ENCODE measurements at regions not wholly inside any gene's neighbourhood (a gene's known extent, or its start where the extent isn't known, plus 50 kb on each side); places are given as distances from the start of the nearest gene placed in this dataset.

- no peak for DNase-seq (ENCODE audit: low read depth, low spot score)
Observed at GRCh38 chr21:23480591-23481270, 2126.6 kb downstream of the MRPL39 start.

GRCh38 chr21:23478381-23478780 is 2128.9 kb downstream of the MRPL39 start:
- DNase-seq (ENCODE audit: low read depth, low spot score), result no peak

- no peak for DNase-seq (ENCODE audit: low read depth, low spot score)
Observed at GRCh38 chr21:23475281-23476219, 2131.7 kb downstream of the MRPL39 start.

- DNase-seq (ENCODE audit: low read depth, low spot score), result no peak
Observed at GRCh38 chr21:23471877-23472276, 2135.4 kb downstream of the MRPL39 start.

- no peak for DNase-seq (ENCODE audit: low read depth, low spot score)
Observed at GRCh38 chr21:23463365-23463764, 2143.9 kb downstream of the MRPL39 start.

- DNase-seq (ENCODE audit: low read depth, low spot score), result no peak
Observed at GRCh38 chr21:23455676-23456075, 2151.6 kb downstream of the MRPL39 start.

- peak; percentile 27 for DNase-seq (ENCODE audit: low read depth, low spot score)
Observed at GRCh38 chr21:23452384-23453083, 2154.7 kb downstream of the MRPL39 start.

- no peak for DNase-seq (ENCODE audit: low read depth, low spot score)
Observed at GRCh38 chr21:23445307-23445706, 2162.0 kb downstream of the MRPL39 start.

- no peak for DNase-seq (ENCODE audit: low read depth, low spot score)
Observed at GRCh38 chr21:23438081-23438480, 2169.2 kb downstream of the MRPL39 start.

- DNase-seq (ENCODE audit: low read depth, low spot score), result no peak
Observed at GRCh38 chr21:23402929-23403520, 2204.3 kb downstream of the MRPL39 start.

- no peak for DNase-seq (ENCODE audit: low read depth, low spot score)
Observed at GRCh38 chr21:23401278-23401677, 2206.0 kb downstream of the MRPL39 start.

GRCh38 chr21:23398726-23399125 is 2208.6 kb downstream of the MRPL39 start:
- DNase-seq (ENCODE audit: low read depth, low spot score), result no peak

GRCh38 chr21:23394458-23394857 is 2212.8 kb downstream of the MRPL39 start:
- DNase-seq (ENCODE audit: low read depth, low spot score), result no peak

- DNase-seq (ENCODE audit: low read depth, low spot score), result no peak
Observed at GRCh38 chr21:23384679-23385078, 2222.6 kb downstream of the MRPL39 start.

GRCh38 chr21:23374155-23374554 is 2233.1 kb downstream of the MRPL39 start:
- no peak for DNase-seq (ENCODE audit: low read depth, low spot score)

GRCh38 chr21:23356905-23357304 is 2250.4 kb downstream of the MRPL39 start:
- no peak for DNase-seq (ENCODE audit: low read depth, low spot score)

GRCh38 chr21:23316190-23316589 is 2291.1 kb downstream of the MRPL39 start:
- no peak for DNase-seq (ENCODE audit: low read depth, low spot score)

GRCh38 chr21:23308741-23309140 is 2298.5 kb downstream of the MRPL39 start:
- no peak for DNase-seq (ENCODE audit: low read depth, low spot score)

- no peak for DNase-seq (ENCODE audit: low read depth, low spot score)
Observed at GRCh38 chr21:23307065-23307464, 2300.2 kb downstream of the MRPL39 start.

GRCh38 chr21:23292292-23292691 is 2294.1 kb downstream of the NCAM2 start:
- DNase-seq (ENCODE audit: low read depth, low spot score), result no peak

- DNase-seq (ENCODE audit: low read depth, low spot score), result no peak
Observed at GRCh38 chr21:23281917-23282316, 2283.7 kb downstream of the NCAM2 start.

GRCh38 chr21:23249760-23250159 is 2251.6 kb downstream of the NCAM2 start:
- no peak for DNase-seq (ENCODE audit: low read depth, low spot score)

All from ELF-1 (cell line).